Superior temporal gyrus (tissue), 1 donor: ENCODE measurements at regions not wholly inside any gene's neighbourhood (a gene's known extent, or its start where the extent isn't known, plus 50 kb on each side); places are given as distances from the start of the nearest gene placed in this dataset.
A peak's percentile ranks its signal among the peaks of the same experiment; 100 is the strongest.

Source experiments
- DNase-seq: peaks from one replicate; pipeline ENCODE4 v3.0.0-alpha.2; 2016; ENCODE audit errors: extremely low spot score

- no peak for DNase-seq
Measured at GRCh38 chr3:104458657-104459056, 908.1 kb upstream of the ALCAM start.

- peak; percentile 86 for DNase-seq
Measured at GRCh38 chr3:104460477-104461406, 906.0 kb upstream of the ALCAM start.

DNA sequence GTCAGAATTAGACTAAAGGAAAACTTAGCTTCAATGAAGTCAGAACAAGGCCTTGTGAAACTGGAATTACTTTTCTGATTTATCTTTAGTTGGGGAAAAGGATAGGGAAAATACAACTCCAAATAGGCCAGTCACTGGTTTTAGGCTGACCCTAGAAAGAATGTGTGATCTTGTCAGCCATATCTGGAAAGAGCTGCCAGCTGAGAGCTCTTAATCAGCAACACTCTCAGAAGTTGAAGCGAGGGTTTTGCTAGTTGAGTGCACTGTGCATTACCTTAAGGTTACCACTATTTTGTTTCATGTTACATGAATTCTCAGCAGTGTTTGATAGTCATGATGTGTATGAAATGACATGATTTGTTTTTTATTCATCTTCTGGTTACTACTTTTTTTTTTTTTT is 905.3 kb upstream of the ALCAM start:
- no peak for DNase-seq

DNA sequence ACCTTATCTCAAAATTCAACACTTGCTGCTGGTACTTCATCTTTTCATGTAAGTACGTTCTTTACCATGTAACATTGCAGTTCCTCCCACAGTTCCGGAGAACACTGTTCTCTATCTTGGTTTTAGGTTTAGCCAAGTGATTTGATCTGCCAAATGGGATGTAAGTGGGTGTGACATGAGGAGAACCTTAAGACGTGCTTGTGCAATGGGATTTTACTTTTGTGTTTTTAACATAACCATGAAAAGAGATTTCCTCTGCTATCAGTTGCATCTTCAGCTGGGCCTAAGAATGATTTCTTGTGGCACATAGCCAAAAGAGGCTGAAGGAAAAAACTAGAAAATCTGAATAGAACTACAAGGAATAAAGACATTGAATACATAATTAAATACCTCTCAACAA is 894.5 kb upstream of the ALCAM start:
- DNase-seq = no peak

GRCh38 chr3:104474011-104474410 is 892.7 kb upstream of the ALCAM start:
- no peak for DNase-seq

- no peak for DNase-seq
Measured at GRCh38 chr3:104503022-104503421, 863.7 kb upstream of the ALCAM start.

- DNase-seq = no peak
Measured at GRCh38 chr3:104510131-104510849, 856.4 kb upstream of the ALCAM start.

GRCh38 chr3:104514371-104514770 is 852.3 kb upstream of the ALCAM start:
- no peak for DNase-seq

DNA sequence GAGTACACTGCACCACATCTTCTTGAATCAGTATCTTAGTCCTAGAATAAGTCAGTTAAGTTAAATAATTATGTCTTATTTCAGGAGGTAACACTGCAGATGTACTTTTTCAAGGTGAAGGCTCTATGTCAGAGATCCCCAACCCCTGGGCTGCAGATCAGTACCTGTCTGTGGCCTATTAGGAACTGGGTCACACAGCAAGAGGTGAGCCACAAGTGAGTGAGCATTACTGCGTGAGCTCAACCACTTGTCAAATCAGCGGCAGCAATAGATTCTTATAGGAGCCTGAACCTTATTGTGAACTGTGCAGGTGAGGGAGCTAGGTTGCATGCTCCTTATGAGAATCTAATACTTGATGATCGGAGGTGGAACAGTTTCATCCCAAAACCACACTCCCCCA is 851.9 kb upstream of the ALCAM start:
- DNase-seq = no peak

DNA sequence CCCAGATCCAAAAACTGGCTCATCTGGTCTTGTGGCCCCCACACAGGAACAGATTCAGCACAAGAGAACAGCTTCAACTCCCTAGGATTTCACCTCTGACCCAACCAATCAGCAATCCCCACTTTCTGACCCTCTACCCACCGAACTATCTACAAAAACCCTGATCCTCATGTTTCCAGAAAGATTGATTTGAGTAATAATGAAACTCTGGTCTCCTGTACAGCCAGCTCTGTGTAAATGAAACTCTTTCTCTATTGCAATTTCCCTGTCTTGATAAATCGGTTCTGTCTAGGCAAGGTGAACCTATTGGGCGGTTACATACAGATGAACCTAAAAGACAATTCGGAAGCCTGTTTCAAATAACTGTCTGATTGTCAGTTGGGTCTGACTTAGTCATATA is 847.6 kb upstream of the ALCAM start:
- DNase-seq = no peak

DNA sequence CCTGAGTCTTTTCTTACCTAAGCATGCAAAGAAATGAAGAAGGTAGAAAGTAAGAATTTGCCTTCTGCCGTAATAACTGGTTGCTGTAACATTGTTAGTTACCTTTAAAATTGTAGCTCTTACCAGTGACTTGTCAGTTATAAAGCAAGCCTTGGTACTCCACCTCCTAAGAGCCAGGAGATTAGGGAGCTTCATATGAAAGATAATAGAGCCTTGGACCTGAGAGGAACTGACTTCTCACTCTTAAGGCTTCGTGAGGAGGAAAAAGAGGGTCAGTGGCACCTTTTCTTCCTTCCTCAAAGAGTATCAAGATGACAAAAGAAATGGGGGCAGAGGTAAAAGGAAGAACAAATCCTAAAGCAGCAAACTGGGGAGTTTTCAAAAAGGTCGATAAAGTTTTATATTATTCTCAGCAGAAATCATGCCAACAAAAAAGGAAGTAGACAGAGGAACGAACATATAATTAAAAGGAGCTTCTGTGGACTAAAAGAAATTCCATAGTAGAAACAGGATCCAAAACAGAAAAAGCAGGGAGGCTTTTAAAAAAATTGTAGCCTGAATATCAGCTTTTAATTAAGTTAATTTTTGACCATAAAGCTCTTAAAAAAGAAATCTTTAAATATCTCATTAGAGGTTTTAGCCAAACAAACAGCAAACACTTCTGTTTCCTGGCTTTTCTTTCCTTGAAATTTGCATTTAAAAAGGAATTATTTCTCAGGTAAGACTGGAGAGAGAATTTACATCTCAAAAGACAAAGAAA is 847.1 kb upstream of the ALCAM start:
- DNase-seq = no peak

- DNase-seq = no peak
Measured at GRCh38 chr3:104520228-104520655, 846.5 kb upstream of the ALCAM start.

DNA sequence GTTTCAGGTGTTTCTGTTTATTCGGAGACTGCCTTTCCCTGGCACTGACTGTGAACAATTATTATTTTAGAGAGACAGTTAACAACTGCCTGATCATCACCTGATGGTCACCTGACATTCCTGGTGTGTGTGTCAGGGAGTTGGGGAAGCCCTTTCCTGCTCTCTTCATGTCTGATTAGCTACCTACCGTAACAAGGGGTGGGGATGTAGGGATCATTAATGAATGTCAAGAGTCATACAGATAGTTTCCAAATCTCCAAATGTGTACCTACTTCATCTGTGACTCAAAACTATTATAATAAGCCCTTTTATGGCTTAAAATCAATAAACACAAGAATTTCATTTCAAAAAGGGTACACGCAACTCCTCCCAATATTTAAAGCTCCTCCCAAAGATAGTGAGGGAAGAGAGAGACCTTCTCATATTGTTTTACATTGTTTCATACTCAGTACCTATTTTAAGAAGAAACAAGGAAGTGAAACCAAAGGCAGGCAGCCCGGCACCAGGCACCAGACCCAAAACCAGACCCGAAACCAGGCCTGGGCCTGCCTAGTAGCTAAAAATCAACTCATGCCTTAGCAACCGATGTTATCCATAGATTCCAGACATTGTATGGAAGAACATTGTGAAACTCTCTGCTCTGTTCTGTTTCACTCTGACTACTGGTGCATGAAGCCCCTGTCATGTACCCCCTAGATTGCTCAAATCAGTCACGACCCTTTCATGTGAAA is 844.9 kb upstream of the ALCAM start:
- DNase-seq = no peak

GRCh38 chr3:104523136-104523535 is 843.6 kb upstream of the ALCAM start:
- no peak for DNase-seq

- no peak for DNase-seq
Measured at GRCh38 chr3:104526901-104527401, 839.8 kb upstream of the ALCAM start.

DNA sequence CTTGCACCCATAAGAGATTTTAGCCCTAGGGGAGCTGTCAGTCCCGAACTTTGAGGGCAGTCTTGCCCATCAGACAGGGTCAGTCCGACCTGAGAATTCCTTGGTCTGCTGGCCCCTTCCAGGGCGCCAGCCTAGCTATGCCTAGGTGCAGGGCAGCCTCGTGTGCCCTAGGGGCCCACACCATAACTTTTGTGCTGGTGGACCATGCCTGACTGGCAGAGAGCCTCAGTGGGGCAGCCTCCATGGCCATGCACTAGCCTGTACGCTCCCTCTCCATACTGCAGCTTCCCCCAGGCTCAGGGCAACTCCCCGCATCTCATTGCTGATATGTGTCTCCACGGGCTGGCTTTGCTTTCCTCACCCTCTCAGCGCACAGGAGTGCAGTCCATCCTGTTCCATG is 835.8 kb upstream of the ALCAM start:
- no peak for DNase-seq

- no peak for DNase-seq
Measured at GRCh38 chr3:104536715-104537114, 830.0 kb upstream of the ALCAM start.

DNA sequence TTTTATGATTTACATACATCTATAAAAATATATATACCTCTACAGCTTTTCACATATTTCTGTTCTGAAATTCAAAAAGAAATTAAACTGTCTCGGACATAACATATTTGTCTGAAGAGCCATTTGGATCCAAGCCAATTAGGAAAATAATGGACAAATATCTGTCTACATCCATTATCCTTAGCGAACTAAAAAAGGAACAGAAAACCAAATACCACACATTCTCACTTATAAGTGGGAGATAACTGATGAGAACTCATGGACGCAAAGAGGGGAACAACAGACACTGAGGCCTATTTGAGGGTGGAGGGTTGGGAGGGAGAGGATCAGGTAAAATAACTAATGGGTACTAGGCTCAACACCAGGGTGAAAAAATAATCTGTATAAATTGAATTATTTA is 829.4 kb upstream of the ALCAM start:
- no peak for DNase-seq

DNA sequence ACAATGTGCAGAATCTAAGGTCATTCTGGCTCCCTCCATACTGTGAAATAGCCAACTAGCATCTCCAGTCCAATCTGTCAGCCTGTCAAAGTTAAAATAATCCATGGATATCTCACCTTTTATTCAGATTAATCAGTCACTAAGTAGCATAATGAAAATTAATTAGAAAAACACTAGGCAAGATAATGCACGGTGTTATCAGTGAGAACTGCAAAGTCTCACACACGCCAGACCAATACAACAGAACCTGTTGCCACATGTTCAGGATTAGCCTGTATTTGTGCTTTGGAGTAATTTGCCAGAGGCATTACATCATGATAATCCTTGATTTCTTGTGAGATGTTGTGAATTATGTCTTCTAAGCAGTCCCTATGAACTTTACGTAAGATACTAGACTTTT is 820.4 kb upstream of the ALCAM start:
- DNase-seq = no peak

DNA sequence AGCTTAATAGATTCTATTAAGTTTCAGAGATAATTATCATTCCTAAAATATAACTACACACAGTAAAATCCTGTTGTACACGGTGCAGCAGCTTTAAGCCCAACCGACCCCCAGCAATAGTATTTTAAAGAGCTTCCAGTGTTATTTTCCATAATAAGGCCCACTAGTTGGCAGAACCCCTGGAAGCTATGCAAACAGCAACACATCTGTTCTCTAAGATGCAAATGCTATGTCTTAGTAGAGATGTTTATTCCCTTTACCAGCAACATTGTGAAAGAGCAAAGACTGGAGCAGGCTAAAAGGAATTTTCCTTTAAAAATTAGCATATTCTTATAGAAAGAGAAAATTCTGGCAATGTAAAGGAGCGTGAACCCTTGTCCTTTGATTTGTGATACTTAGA is 819.7 kb upstream of the ALCAM start:
- no peak for DNase-seq

- DNase-seq = no peak
Measured at GRCh38 chr3:104548401-104548800, 818.3 kb upstream of the ALCAM start.
